Left renal pelvis (tissue), 4 donors: ENCODE measurements at regions not wholly inside any gene's neighbourhood (a gene's known extent, or its start where the extent isn't known, plus 50 kb on each side); places are given as distances from the start of the nearest gene placed in this dataset.

ENCODE experiments used
- DNase-seq, 4 donors: peaks; one replicate each; pipeline ENCODE4 v3.0.0-alpha.2; 2013; ENCODE audit warnings: low read depth in 4 of 4, low spot score in 3 of 4

- no peak for DNase-seq
Observed at GRCh38 chr13:78428646-78429045, 174.7 kb downstream of the POU4F1 start.

GRCh38 chr13:78426183-78426582 is 177.2 kb downstream of the POU4F1 start:
- no peak for DNase-seq

GRCh38 chr13:78420814-78421213 is 182.5 kb downstream of the POU4F1 start:
- DNase-seq = no peak

DNA sequence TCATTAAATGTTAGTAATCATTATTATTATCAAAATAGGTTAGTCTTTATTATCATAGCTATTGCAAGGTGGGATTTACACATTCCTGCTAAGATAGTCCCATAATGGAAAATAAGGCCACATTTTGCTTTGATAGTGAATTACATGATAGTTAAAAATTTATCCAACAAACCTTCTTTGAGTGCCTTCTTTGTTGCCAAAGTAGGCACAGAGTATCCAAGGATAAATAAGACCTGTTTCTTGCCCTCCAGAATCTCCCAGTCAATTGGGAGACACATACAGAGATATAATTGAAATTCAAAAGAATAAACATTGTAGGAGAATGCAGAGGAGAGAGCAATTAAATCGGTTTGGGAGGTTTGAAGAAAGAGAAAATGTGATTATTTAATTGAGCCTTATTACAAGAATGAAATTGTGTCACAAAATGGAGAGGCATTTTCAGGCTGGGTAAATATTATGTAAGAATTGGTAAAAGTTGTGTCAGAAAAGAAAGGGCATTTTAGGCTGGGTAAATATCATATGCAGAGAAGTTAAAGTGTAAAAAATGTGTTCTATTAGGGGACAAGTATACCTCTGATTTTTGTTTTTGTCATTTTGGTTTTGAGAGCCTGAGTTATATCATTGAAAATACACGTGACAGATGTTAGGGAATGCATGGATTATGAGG is 189.3 kb downstream of the POU4F1 start:
- DNase-seq = no peak

DNA sequence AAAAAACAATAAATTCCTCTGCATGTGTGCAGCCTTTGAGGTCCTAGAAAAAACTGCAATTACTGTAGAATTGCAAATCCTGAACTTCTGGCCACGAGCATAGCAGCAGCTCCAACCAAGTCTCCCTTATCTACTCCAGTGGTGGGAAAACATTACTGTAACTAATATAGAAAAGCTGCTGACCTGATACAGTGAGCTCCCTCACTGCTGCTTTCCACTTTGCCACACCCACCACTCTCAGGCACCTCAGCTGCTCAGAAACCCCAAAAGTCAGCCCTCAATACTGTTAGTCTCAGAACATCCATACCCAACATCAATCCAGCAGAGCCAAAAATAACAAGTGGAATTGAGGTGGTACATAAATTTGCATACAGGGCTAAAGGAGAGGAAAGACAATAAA is 192.5 kb downstream of the POU4F1 start:
- DNase-seq = no peak

DNA sequence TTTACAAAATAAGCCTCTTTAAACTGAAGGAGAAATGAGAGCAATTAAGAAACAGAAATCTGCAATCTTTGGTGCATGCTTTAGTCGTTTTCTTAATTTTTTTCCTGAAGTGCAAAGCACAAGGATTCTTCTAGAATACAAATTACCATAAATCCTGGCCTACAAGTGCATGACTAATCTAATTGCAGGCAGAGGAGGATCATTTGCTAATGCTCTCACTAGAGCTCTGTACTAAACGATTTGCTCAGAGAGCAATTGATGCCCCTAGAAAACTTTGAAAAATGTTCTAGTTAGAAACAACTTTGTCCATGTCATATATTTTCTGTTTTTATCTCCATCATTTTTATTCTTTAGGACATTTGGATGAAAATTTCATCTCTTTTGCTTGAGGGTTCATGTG is 193.2 kb downstream of the POU4F1 start:
- DNase-seq = no peak

DNA sequence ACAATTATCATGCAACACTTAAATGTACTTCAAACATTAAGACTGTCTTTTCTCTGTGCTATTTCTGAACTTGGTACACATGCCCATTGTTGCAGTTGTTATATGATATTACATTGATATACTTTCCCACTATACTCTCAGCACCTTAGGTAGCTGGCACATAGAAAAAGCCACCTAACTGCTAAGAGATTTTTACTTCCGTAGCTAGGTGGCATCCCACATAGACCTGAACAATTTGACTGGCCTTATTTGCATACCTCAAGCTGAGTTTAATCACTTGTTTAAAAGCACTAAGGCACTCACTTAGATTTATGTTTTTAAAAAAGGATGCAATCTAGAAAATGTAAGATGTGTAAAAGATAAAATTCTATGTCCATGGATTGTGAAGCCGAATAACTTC is 194.2 kb downstream of the POU4F1 start:
- no peak for DNase-seq

- DNase-seq = no peak
Observed at GRCh38 chr13:78404846-78405360, 198.4 kb downstream of the POU4F1 start.

- DNase-seq = no peak
Observed at GRCh38 chr13:78402708-78403400, 200.5 kb downstream of the POU4F1 start.

GRCh38 chr13:78401873-78402707 is 201.3 kb downstream of the POU4F1 start:
- no peak for DNase-seq

- DNase-seq = no peak
Observed at GRCh38 chr13:78398743-78399410, 204.5 kb downstream of the POU4F1 start.

GRCh38 chr13:78393286-78394142 is 209.8 kb downstream of the POU4F1 start:
- no peak for DNase-seq

GRCh38 chr13:78383899-78384298 is 219.5 kb downstream of the POU4F1 start:
- no peak for DNase-seq

GRCh38 chr13:78383071-78383484 is 220.3 kb downstream of the POU4F1 start:
- no peak for DNase-seq

DNA sequence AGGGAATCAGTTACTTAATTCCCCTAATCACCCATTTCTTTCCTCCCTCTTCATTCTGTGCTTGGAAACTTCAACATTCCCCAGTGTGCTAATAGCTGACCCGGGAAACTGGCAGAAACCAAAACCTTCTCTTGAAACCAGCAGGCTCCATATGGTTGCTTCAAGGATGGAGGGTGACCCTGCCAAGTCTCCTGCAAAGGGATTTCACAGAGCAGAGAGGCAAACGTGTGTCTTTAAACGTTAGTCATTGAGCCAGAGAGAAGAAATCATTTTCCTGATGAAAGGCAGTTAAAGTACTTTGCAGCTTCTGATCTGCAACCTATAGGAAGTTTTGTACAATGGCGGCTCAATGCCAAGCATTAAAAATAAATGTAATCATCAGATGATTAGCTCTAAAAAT is 220.9 kb downstream of the POU4F1 start:
- no peak for DNase-seq

- no peak for DNase-seq
Observed at GRCh38 chr13:78376822-78377221, 226.5 kb downstream of the POU4F1 start.

- DNase-seq = no peak
Observed at GRCh38 chr13:78376033-78376432, 227.3 kb downstream of the POU4F1 start.

- DNase-seq = no peak
Observed at GRCh38 chr13:78372581-78372980, 230.8 kb downstream of the POU4F1 start.

GRCh38 chr13:78370231-78370630 is 233.1 kb downstream of the POU4F1 start:
- no peak for DNase-seq

DNA sequence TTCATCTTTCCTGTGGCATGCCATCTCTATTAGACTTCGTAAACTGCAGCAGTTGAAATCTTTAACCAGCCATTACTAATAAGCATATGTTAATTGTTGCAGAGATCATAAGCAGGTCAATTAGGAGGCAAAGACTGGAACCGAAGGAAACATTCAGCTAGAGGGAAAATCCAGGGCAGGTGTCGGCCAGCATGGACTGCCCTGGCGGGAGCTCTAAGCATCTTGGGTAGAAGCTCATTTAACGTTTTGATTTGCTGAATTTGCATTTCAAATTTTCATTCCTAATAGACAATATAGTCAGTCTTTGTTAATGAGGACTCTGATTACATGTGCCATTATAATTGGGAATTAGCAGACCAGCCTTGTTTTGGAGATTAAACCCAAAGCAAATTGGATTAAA is 238.6 kb downstream of the POU4F1 start:
- no peak for DNase-seq
